RWPE1 (cell line): ENCODE measurements at regions not wholly inside any gene's neighbourhood (a gene's known extent, or its start where the extent isn't known, plus 50 kb on each side); places are given as distances from the start of the nearest gene placed in this dataset.

Experiments
- CTCF ChIA-PET: fragments of 350-600 bp; sonication (Branson Sonifier 250); formaldehyde crosslinking; extraction: SDS; loops from one replicate; lab custom pipeline; 2021; lab: Yijun Ruan, JAX
- POLR2A ChIA-PET: fragments of 400-600 bp; formaldehyde crosslinking; extraction: SDS; loops from one replicate; lab custom pipeline; 2020; ENCODE audit warnings: antibody characterized with exemption; ENCODE audit not compliant: low non-redundant PET; lab: Yijun Ruan, JAX
- DNase-seq: peaks from one replicate; pipeline ENCODE4 v3.0.0; 2012; ENCODE audit warnings: low spot score
- H3K27ac ChIP-seq: fragments of 450-650 bp; 2 replicates; pipeline ENCODE4 v1.5.1; 2017
- CTCF ChIP-seq: fragments of 450-650 bp; conservative IDR thresholded peaks from 2 replicates; pipeline ENCODE4 v1.5.1; 2017; ENCODE audit warnings: low read depth, mild to moderate bottlenecking

- DNase-seq: no peak
- H3K27ac ChIP-seq: no peak overlapping the region
- ChIA-PET POLR2A (no interaction called here), CTCF (no interaction called here)
- no peak for TF ChIP-seq CTCF
These were observed 1050.0 kb downstream of the GALC start for GRCh38 chr14:86942936-86943335.

GRCh38 chr14:86940106-86940505, 1052.9 kb downstream of the GALC start:
- POLR2A ChIA-PET: no interaction called here
- TF ChIP-seq CTCF: no peak

GRCh38 chr14:86938320-86938719, 1054.7 kb downstream of the GALC start:
- POLR2A ChIA-PET: no interaction called here
- no peak for TF ChIP-seq CTCF

More at GRCh38 chr14:86940106-86940505, 1052.9 kb downstream of the GALC start:
- no peak for DNase-seq
- CTCF ChIA-PET: interaction anchor here (0.6 to 0.7 kb wide), 2 partner anchors 14 to 43 kb away, joined by 3 to 4 read pairs; no protein-coding TSS in a partner anchor
- no peak overlapping the region for H3K27ac ChIP-seq

GRCh38 chr14:86936556-86936955, 1056.4 kb downstream of the GALC start:
- no peak for TF ChIP-seq CTCF
- ChIA-PET CTCF (no interaction called here), POLR2A (no interaction called here)
- DNase-seq: no peak
- no peak overlapping the region for H3K27ac ChIP-seq

More at GRCh38 chr14:86938320-86938719, 1054.7 kb downstream of the GALC start:
- DNase-seq: no peak
- H3K27ac ChIP-seq: no peak overlapping the region
- CTCF ChIA-PET: no interaction called here

GRCh38 chr14:86935241-86935885, 1057.6 kb downstream of the GALC start:
- no peak for TF ChIP-seq CTCF
- no peak for DNase-seq
- H3K27ac ChIP-seq: no peak overlapping the region
- ChIA-PET POLR2A (no interaction called here), CTCF (interaction anchor here (0.7 kb wide), 1 partner anchor 933 kb away, joined by 4 read pairs; no protein-coding TSS in a partner anchor)

- CTCF ChIA-PET: no interaction called here
- POLR2A ChIA-PET: no interaction called here
- no peak for TF ChIP-seq CTCF
- DNase-seq: no peak
- no peak overlapping the region for H3K27ac ChIP-seq
These were observed 1058.9 kb downstream of the GALC start for GRCh38 chr14:86933958-86934595.
